GM12891 (cell line): ENCODE measurements at regions not wholly inside any gene's neighbourhood (a gene's known extent, or its start where the extent isn't known, plus 50 kb on each side); places are given as distances from the start of the nearest gene placed in this dataset.

Experiments
- POLR2A ChIP-seq: IDR thresholded peaks from 2 replicates; pipeline ENCODE4 v1.6.1; 2011; ENCODE audit warnings: low read depth, low read length, control low read depth
- POLR2AphosphoS5 ChIP-seq: IDR thresholded peaks from 2 replicates; pipeline ENCODE4 v1.6.1; 2011; ENCODE audit warnings: low read depth, low read length, control low read depth
- POU2F2 ChIP-seq: IDR thresholded peaks from 2 replicates; pipeline ENCODE4 v1.6.1; 2011; ENCODE audit warnings: low read depth, mild to moderate bottlenecking, control low read depth, low read length, moderate library complexity
- SPI1 ChIP-seq: IDR thresholded peaks from 2 replicates; pipeline ENCODE4 v1.6.1; 2011; ENCODE audit warnings: low read depth, low read length, control low read depth
- TAF1 ChIP-seq: IDR thresholded peaks from 2 replicates; pipeline ENCODE4 v1.6.1; 2011; ENCODE audit warnings: low read depth, low read length, control low read depth

GRCh38 chr2:237227592-237228280 lies 142.0 kb downstream of the COPS8 start:
- TF ChIP-seq POLR2A = no peak
- TF ChIP-seq POLR2AphosphoS5 = no peak
- TF ChIP-seq SPI1 = no peak
- no peak for TF ChIP-seq POU2F2
- TF ChIP-seq TAF1 = no peak
